ENCODE measurements at regions not wholly inside any gene's neighbourhood (a gene's known extent, or its start where the extent isn't known, plus 50 kb on each side); places are given as distances from the start of the nearest gene placed in this dataset.

DNA sequence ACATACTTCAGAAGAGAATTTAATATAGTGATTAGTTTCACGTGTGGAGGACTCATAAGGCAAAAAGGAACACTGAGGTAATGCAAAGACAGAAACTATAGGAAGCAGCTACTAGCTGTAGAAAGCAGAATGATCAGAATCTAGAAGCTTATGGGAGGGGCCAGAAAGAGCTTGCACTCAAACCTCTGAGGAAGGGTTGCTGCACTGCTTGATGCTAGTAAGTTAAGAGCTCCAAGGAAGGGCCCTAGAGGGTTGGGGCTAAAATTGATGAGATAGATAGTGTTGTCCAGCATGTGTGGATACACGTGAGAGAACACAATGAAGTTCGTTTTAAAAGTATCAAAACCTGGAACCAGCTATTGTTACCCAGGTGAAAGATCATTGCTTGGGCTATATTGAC lies 311.1 kb downstream of the SLC6A15 start:
- Mint-ChIP-seq H3K36me3 (ENCODE audit: low read depth) (no peaks in the 10 kb centered on the region), H3K4me3 (no peak overlapping the region), H3K27ac (no peak overlapping the region), H3K27me3 (no peaks in the 10 kb centered on the region), H3K4me1 (no peaks in the 10 kb centered on the region)
- no peaks in the 10 kb centered on the region for H3K9me3 ChIP-seq (ENCODE audit: control insufficient read depth, low read length, poor library complexity, severe bottlenecking)
- DNase-seq (no peak), ATAC-seq (no peak)

DNA sequence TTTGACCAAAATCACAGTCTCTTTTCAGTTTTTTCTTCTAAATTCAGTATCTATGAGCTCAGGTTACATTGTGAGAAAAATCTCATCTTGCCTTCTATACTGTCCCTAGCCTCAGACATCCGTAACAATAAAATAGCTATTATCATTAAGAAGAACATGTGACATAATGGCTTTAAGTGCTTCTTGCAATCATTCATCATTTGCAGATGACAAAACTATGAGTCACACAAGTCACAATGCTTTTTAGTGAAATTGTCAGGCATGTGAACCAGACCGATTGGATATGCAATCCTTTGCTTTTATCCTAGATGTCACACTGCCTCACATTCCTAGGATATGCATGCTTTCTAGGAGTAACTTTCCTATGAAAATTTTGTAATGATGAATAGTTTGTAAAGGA lies 313.1 kb downstream of the SLC6A15 start:
- no peaks in the 10 kb centered on the region for H3K4me1 Mint-ChIP-seq
- no peak for DNase-seq
- no peak overlapping the region for H3K4me3 Mint-ChIP-seq
- no peak for ATAC-seq
- H3K36me3 Mint-ChIP-seq (ENCODE audit: low read depth), result no peaks in the 10 kb centered on the region
- H3K27ac Mint-ChIP-seq, result no peak overlapping the region
- no peaks in the 10 kb centered on the region for H3K27me3 Mint-ChIP-seq
- no peaks in the 10 kb centered on the region for H3K9me3 ChIP-seq (ENCODE audit: control insufficient read depth, low read length, poor library complexity, severe bottlenecking)

DNA sequence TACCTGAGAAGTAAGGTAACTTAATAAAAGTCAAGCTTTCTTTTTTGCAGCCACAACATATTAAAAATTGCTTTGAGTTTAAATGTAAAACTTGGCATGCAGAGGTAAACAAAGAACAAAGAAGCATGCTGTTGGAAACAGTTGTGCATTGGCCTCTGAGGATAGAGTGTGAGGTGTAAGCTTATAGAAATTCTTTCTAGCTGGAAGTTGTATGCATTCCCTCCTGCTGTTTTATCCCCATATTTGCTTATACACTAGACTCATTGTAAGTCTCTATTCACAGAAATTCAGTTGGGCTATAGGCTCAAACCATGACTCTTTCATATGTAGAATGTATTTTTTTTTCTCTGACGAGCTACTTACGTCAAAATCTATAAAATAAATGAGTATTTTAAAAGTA lies 316.3 kb downstream of the SLC6A15 start:
- ATAC-seq, result no peak
- no peak overlapping the region for H3K27ac Mint-ChIP-seq
- DNase-seq, result no peak
- H3K9me3 ChIP-seq (ENCODE audit: control insufficient read depth, low read length, poor library complexity, severe bottlenecking), result no peaks in the 10 kb centered on the region
- no peak overlapping the region for H3K4me3 Mint-ChIP-seq
- H3K4me1 Mint-ChIP-seq, result no peaks in the 10 kb centered on the region
- no peaks in the 10 kb centered on the region for H3K36me3 Mint-ChIP-seq (ENCODE audit: low read depth)
- no peaks in the 10 kb centered on the region for H3K27me3 Mint-ChIP-seq

DNA sequence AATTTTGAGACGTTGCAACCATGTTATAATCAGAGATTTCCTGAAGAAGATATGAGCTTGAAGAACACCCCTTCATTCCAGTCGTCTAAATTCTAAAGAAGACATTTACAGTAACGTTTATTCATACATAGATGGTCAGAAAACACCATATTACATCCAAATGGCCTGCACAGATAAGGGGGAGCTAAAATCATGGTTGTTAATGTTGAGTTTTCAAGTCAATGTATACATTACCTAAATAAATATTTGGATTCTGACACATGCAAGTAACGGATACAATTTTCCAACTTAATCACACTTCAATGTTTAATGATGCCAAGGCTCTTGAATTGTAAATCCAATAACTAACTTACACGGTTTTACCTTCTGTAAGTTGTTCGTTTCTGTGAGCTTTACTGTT lies 318.4 kb downstream of the SLC6A15 start:
- no peaks in the 10 kb centered on the region for H3K27me3 Mint-ChIP-seq
- no peak for ATAC-seq
- H3K9me3 ChIP-seq (ENCODE audit: control insufficient read depth, low read length, poor library complexity, severe bottlenecking), result no peaks in the 10 kb centered on the region
- H3K4me3 Mint-ChIP-seq, result no peak overlapping the region
- H3K27ac Mint-ChIP-seq, result no peak overlapping the region
- H3K36me3 Mint-ChIP-seq (ENCODE audit: low read depth), result no peaks in the 10 kb centered on the region
- no peaks in the 10 kb centered on the region for H3K4me1 Mint-ChIP-seq
- DNase-seq, result no peak

DNA sequence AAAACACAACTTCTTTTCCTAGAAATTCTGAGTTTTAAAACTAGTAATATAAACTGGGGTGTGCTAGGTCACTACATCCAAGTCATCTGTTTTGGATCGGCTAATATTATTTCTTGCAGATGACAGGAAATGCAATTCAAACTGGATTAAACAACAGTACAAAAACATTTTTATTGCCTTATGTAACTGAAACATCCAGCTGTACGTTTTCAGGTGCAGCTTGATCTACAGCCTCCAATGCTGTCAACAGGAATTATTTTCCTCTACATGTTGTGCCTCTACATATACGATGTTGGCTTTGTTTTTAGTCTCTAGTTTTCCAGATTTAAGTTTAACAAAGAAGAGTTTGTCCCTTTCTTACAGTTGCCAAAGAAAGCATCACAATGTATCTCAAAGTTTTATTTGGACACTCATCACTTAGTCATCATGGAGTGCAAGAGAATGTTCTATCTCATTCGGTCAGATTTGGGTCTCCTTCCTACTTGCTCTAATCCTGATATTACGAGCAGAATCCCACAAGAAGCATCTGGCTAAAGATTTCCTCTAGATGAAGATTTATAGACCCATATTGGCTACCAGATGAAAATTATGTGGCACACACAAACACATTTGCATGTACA lies 326.7 kb downstream of the SLC6A15 start:
- no peak for DNase-seq
- Mint-ChIP-seq H3K27me3 (no peaks in the 10 kb centered on the region), H3K27ac (no peak overlapping the region), H3K4me3 (no peak overlapping the region), H3K36me3 (ENCODE audit: low read depth) (no peaks in the 10 kb centered on the region), H3K4me1 (no peaks in the 10 kb centered on the region)
- no peaks in the 10 kb centered on the region for H3K9me3 ChIP-seq (ENCODE audit: control insufficient read depth, low read length, poor library complexity, severe bottlenecking)
- ATAC-seq, result no peak

DNA sequence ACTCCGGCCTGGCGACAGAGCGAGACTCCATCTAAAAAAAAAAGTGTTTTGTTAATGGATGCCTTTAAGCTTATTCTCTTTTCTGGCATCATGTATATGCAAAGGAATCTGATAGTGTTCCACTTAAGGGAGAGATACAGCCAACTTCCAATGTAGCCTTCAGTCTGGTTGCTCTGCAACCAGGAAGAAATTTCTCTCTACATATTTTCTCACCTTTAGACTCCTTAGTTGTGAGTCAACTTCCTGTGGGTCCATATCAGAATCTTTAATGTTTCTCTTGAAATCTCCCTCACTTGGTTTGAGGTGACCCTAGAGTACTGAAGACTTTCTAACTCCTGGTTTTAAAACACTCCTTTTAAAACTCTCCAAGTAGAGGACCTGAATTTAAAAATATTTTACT lies 340.4 kb downstream of the SLC6A15 start:
- no peak overlapping the region for H3K27ac Mint-ChIP-seq
- no peaks in the 10 kb centered on the region for H3K36me3 Mint-ChIP-seq (ENCODE audit: low read depth)
- no peaks in the 10 kb centered on the region for H3K9me3 ChIP-seq (ENCODE audit: control insufficient read depth, low read length, poor library complexity, severe bottlenecking)
- DNase-seq (no peak), ATAC-seq (no peak)
- no peaks in the 10 kb centered on the region for H3K27me3 Mint-ChIP-seq
- no peak overlapping the region for H3K4me3 Mint-ChIP-seq
- H3K4me1 Mint-ChIP-seq, result no peaks in the 10 kb centered on the region

DNA sequence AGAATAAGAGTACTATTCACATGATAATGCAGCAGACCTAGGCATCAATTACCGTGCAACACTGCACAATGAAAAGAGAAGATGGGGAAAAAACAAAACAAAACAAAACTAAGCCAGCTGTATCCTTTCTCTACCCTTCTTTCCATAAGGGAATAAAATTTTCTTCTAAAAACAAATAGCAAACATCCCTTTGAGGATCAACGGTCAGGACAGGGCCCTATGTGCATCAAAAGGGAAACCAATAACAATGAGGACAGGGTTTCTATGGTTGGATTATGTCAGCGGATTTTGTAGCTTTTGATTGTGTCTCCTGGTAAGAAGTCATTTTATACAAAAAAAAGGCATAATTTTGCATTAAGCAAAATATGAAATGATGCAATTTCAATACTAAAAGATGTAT lies 350.3 kb downstream of the SLC6A15 start:
- no peak for ATAC-seq
- Mint-ChIP-seq H3K4me3 (no peak overlapping the region), H3K4me1 (no peaks in the 10 kb centered on the region), H3K27me3 (no peaks in the 10 kb centered on the region), H3K27ac (no peak overlapping the region), H3K36me3 (ENCODE audit: low read depth) (no peaks in the 10 kb centered on the region)
- no peaks in the 10 kb centered on the region for H3K9me3 ChIP-seq (ENCODE audit: control insufficient read depth, low read length, poor library complexity, severe bottlenecking)
- no peak for DNase-seq

DNA sequence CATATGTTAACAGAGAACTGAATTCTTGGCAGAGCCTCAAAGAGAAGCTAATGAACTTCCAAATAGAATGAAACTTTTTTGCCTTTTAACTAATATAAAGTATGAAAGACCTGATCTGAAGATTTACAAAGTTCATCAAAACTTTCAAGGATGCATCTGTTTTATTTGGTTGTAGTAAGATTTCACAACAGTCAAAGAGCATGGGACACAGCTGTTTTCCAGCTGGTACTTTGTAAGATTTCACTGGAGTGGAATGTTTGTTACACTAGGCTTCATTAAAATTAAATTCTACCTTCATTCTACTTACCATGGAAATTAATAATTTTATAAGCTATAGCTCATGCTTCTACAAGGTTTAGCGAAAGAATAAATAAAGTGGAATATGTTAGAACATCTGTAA lies 351.2 kb downstream of the SLC6A15 start:
- Mint-ChIP-seq H3K4me3 (no peak overlapping the region), H3K27me3 (no peaks in the 10 kb centered on the region), H3K27ac (no peak overlapping the region), H3K36me3 (ENCODE audit: low read depth) (no peaks in the 10 kb centered on the region), H3K4me1 (no peaks in the 10 kb centered on the region)
- DNase-seq, result no peak
- H3K9me3 ChIP-seq (ENCODE audit: control insufficient read depth, low read length, poor library complexity, severe bottlenecking), result no peaks in the 10 kb centered on the region
- ATAC-seq, result no peak

DNA sequence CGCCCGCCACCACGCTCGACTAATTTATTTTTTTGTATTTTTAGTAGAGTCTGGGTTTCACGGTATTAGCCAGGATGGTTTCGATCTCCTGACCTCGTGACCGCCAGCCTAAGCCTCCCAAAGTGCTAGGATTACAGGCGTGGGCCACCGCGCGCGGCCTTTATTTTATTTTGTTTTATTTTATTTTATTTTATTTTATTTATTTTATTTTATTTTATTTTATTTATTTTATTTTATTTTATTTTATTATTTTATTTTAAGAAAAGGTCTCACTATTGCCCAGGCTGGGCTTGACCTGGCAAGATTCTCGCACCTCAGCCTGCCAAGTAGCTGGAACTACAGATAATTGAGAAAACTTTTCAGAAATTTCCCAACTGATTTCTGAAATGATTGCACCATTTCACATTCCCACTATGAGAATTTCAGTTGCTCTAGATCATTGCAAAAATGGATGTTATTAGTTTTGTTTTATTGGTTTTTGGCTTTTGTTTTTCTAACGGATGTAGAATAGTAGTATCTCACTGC lies 358.3 kb downstream of the SLC6A15 start:
- ATAC-seq (no peak), DNase-seq (no peak)
- H3K27me3 Mint-ChIP-seq, result no peaks in the 10 kb centered on the region
- H3K36me3 Mint-ChIP-seq (ENCODE audit: low read depth), result no peaks in the 10 kb centered on the region
- H3K27ac Mint-ChIP-seq, result no peak overlapping the region
- no peaks in the 10 kb centered on the region for H3K4me1 Mint-ChIP-seq
- no peaks in the 10 kb centered on the region for H3K9me3 ChIP-seq (ENCODE audit: control insufficient read depth, low read length, poor library complexity, severe bottlenecking)
- no peak overlapping the region for H3K4me3 Mint-ChIP-seq

DNA sequence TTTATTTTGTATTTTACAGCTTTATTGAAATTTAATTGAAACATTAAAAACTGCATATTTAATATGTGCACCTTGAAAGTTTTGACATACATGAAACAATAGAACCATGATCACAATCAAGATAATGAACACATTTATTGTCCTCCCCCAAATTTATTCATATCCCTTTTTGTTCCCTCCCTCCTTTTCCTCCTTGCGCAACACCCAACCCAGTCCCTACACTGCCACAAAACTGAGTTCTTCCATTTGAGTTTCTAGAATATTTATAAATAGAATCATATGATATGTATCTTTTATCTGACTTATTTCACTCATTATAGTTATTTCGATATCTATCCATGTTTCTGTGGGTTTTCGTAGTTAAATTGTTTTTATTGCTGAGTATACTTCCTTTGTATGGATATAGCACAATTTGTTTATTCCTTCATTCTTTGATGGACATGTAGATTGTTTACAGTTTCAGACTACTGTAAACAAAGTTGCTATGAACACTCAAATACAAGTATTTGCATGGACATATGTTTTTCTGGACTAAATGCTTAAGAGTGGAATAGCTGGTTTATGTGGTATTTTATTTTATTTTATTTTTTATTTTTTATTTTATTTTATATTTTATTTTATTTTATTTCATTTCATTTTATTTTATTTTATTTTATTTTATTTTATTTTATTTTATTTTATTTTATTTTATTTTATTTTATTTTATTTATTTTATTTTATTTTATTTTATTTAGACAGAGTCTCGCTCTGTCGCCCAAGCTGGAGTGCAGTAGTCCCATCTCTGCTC lies 359.1 kb downstream of the SLC6A15 start:
- H3K27me3 Mint-ChIP-seq, result no peaks in the 10 kb centered on the region
- ATAC-seq, result no peak
- DNase-seq, result no peak
- no peak overlapping the region for H3K27ac Mint-ChIP-seq
- H3K4me1 Mint-ChIP-seq, result no peaks in the 10 kb centered on the region
- H3K4me3 Mint-ChIP-seq, result no peak overlapping the region
- no peaks in the 10 kb centered on the region for H3K9me3 ChIP-seq (ENCODE audit: control insufficient read depth, low read length, poor library complexity, severe bottlenecking)
- H3K36me3 Mint-ChIP-seq (ENCODE audit: low read depth), result no peaks in the 10 kb centered on the region

DNA sequence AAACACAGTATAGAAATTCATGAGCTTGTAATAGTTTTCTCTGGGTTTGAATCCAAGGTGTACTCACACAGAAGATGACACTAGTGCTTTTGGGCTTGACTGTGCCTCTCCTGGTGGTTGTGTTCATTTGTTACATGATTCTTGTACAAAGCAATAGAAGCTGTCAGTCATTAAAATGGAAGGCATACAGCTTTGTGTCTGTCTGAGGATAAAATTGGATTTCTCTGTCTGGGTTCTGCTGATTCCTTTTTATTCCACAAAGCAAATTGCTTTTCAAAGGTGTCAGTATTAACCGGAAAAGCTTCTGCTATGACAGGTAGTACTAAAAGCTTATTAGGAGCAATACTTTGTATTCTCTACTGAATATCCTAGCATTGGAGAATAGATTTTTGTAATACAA lies 361.2 kb downstream of the SLC6A15 start:
- no peak for ATAC-seq
- H3K36me3 Mint-ChIP-seq (ENCODE audit: low read depth), result no peaks in the 10 kb centered on the region
- no peaks in the 10 kb centered on the region for H3K27me3 Mint-ChIP-seq
- H3K4me1 Mint-ChIP-seq, result no peaks in the 10 kb centered on the region
- H3K27ac Mint-ChIP-seq, result no peak overlapping the region
- H3K9me3 ChIP-seq (ENCODE audit: control insufficient read depth, low read length, poor library complexity, severe bottlenecking), result no peaks in the 10 kb centered on the region
- no peak for DNase-seq
- no peak overlapping the region for H3K4me3 Mint-ChIP-seq

DNA sequence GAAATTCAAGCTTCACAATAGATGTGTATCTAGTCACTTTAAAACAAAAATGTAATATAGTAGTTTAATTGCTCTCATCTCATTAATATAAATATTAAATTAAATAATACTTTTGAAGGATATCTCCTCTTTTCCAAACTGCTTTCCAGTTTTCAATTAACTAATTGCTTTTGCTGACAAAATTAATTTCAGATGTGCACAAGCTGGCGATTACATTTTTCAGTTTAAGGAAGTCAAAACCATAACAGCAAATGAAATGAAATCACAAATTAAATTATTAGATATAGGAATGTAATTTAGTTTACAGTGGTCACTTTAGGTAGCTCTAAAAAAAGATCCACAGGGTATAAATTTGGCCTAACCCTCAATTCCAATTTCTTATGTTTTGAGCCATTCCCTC lies 362.1 kb downstream of the SLC6A15 start:
- Mint-ChIP-seq H3K27ac (no peak overlapping the region), H3K4me3 (no peak overlapping the region), H3K36me3 (ENCODE audit: low read depth) (no peaks in the 10 kb centered on the region), H3K4me1 (no peaks in the 10 kb centered on the region), H3K27me3 (no peaks in the 10 kb centered on the region)
- no peaks in the 10 kb centered on the region for H3K9me3 ChIP-seq (ENCODE audit: control insufficient read depth, low read length, poor library complexity, severe bottlenecking)
- ATAC-seq, result no peak
- DNase-seq, result no peak

DNA sequence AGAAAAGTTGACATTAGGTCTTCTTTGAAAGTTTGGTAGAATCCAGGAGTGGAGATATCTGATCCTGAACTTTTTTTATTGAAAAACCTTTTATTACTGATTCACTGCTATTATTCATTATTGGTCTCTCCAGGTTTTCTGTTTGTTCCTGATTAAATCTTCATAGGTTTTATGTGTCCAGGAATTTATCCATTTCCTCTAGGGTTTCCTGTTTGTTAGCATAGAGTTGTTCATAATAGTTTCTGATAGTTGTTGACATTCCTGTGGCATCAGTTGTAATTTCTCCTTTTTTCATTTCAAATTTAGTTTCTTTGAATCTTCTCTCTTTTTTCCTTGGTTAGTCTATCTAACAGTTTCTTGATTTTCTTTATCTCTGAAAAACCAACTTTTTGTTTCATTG lies 370.3 kb downstream of the SLC6A15 start:
- H3K4me3 Mint-ChIP-seq, result no peak overlapping the region
- H3K27me3 Mint-ChIP-seq, result no peaks in the 10 kb centered on the region
- H3K4me1 Mint-ChIP-seq, result no peaks in the 10 kb centered on the region
- ATAC-seq, result no peak
- H3K9me3 ChIP-seq (ENCODE audit: control insufficient read depth, low read length, poor library complexity, severe bottlenecking), result no peaks in the 10 kb centered on the region
- no peak overlapping the region for H3K27ac Mint-ChIP-seq
- no peak for DNase-seq
- H3K36me3 Mint-ChIP-seq (ENCODE audit: low read depth), result no peaks in the 10 kb centered on the region

DNA sequence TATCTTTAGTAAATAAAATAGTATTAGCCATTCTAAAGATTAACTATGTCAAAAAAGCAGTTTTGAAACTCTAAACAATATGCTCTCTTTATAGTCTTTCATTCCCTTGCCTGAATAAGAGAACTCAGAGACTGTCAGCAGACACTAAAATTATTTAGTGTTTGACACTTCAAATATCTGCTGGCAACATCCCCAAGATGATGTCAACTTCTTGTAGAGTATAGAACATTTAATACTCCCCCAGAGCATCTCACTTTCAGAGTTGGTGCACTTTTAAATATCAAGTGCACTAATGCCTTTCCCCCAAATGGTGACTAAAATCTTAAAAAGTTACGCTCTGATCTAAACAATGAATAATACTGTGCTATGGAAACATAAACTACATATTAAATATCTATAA lies 374.9 kb downstream of the SLC6A15 start:
- H3K4me3 Mint-ChIP-seq, result no peak overlapping the region
- ATAC-seq, result no peak
- H3K36me3 Mint-ChIP-seq (ENCODE audit: low read depth), result no peaks in the 10 kb centered on the region
- no peaks in the 10 kb centered on the region for H3K27me3 Mint-ChIP-seq
- H3K4me1 Mint-ChIP-seq, result no peaks in the 10 kb centered on the region
- no peak overlapping the region for H3K27ac Mint-ChIP-seq
- DNase-seq, result no peak
- H3K9me3 ChIP-seq (ENCODE audit: control insufficient read depth, low read length, poor library complexity, severe bottlenecking), result no peaks in the 10 kb centered on the region

Data from T-helper 17 cell (primary cell).